ENCODE measurements at regions not wholly inside any gene's neighbourhood (a gene's known extent, or its start where the extent isn't known, plus 50 kb on each side); places are given as distances from the start of the nearest gene placed in this dataset.

DNA sequence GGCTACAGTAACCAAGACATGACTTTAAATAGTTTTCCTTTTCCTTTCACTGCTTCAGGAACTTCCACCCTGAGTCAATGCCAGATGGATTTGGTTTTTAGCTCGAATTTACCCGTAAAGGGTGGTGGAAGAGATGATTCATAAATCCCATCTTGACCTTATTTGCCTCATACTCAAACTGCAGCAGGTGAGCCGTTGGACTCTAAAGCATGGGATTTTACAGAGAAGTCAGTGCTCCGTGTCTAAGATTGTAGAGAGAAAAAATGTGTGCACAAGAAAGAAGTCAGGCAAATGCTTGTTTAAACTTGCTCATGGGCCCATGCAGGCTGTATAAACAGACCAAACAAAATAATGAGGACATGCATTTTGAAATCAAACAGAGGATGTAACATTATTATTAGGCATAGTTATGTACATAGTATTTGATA lies 369.7 kb upstream of the TRIB2 start:
- DNase-seq (ENCODE audit: low read depth), result no peak

DNA sequence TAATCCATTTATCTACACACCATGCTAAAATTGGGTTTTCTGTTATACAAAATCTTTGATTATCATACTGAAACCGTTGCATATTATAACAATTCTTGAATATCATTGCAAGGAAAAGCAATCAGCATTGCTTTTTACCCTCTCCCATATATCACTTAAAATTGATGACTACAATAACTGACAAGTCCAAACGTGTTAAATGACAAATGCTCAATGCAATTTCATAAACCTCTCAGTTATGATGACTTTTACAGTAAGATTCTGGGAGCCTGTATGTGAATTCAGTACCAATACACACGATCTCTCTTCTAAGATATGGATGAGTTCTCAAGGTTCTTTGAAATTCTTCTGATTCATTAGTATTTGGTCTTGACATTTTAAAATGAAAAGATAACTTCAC lies 368.5 kb upstream of the TRIB2 start:
- DNase-seq (ENCODE audit: low read depth), result no peak

DNA sequence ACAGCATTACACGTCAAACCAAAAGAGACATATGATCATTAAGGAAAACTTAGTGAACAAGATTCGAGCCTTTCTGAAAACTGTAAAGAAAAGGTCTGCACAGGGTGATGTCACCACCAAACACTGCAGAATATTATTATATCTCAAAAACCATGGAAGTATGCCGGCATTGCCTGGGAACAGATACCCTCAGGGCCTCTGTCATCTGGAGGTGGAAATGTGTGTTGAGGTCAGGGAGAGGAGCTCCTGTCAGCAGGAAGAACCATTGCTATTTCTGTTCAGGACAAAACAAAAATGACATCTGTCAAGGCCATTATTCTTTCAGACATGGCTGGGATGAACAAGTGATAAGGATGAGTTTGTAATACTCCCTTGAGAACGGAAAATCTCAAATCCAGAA lies 365.9 kb upstream of the TRIB2 start:
- DNase-seq (ENCODE audit: low read depth), result no peak

DNA sequence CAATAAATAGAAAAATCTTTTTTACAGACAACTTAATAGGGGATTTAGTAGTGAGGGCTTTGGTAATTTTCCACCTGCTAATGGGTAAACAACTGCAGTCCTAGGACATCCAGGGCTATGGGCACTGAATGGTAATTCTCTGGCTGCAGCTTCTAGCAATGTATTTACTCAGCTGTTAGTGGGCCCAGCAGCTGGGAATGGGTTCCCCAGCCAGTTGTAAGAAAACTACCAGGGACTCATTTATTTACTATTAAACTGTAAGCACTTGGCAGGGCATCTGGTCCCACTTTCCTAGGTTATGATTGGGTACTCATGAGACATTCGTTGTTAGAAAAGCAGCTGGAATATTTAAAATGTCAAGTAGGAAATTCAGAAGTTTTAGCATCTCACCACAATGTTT lies 363.8 kb upstream of the TRIB2 start:
- DNase-seq (ENCODE audit: low read depth), result no peak

DNA sequence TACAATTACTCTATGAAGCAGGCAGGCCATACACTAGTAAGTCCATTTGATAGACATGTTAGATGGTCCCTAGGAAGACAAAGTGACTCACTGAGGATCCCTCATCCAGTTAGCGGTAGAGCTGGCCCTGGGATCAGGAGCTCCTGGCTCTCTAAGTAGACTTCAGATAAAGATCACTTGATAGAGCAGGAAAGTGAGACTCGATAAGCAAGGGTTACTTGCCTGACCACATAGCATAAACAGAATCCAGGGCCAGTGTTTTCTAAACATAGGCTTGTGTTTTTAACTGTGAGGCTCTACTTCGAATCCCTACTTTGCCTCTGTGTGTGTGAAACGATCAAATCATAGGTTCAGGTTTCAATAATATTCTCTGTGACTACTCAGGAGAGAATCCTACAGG lies 355.2 kb upstream of the TRIB2 start:
- DNase-seq (ENCODE audit: low read depth), result no peak

DNA sequence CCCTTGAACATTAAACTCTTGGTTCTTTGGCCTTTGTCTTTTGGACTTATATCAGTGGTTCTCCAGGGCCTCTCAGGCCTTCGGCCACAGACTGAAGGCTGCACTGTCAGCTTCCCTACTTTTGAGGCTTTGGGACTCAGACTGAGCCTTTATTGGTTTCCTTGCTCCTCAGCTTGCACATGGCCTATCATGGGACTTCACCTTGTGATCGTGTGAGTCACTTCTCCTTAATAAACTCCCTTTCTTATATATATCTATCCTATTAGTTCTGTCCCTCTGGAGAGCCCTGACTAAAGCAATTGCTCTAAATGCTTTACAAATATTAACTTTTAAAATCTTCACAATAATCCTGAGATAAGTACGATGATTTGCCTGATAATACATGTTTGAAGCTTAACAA lies 353.6 kb upstream of the TRIB2 start:
- no peak for DNase-seq (ENCODE audit: low read depth)

DNA sequence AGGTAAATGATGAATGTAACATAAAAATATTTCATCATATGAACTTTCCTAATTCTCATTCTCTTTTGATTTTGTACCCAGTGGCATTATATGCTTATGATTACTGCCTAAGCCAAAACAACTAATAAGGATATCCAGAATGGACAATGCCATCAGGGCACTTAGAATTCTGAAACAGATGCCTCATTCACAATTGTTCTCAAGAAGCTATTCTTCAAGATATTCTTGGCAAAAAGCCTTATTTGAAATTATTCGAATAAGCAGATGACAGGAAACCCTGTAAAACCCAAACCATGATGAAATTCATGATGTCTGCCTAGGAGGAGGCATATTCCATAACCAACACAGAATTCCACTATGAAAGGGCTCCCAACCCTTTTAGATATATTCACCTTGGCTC lies 353.2 kb upstream of the TRIB2 start:
- no peak for DNase-seq (ENCODE audit: low read depth)

DNA sequence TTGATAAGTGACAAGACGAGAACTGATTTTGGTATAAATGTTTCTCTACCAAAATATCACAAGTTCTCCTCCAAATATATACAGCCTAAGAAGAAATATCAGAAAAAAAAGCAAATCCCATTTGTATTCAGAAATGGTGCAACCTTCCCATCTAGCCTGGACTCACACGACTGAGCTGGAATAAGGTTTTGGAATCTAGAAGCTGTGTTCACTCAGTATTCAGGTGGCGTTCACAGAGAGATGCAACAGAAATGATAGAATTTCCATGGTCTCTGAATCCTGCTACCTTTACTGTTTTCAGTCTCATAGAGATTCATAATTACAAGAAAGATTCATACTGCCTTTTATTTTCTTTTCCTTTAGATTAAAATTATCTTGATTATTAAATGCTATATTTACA lies 347.2 kb upstream of the TRIB2 start:
- DNase-seq (ENCODE audit: low read depth), result no peak

DNA sequence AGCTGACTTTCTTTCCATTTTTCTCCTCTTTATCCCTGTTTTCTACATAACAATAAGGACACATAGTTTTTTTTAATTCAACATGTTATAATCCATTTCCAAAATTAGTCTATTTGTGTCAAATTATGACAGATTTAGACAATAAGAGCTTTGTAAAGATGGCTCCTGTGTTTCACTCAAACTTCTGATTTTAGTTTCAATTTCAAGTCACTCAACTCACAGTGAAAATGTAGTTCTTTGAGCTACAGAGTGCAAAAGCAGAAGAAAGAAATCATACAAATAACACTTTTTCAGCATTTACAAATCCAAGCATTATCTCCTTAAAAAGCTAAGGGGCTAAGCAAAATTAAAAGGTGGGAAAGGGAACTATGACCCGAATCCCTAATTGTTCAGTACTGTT lies 340.7 kb upstream of the TRIB2 start:
- DNase-seq (ENCODE audit: low read depth), result no peak

DNA sequence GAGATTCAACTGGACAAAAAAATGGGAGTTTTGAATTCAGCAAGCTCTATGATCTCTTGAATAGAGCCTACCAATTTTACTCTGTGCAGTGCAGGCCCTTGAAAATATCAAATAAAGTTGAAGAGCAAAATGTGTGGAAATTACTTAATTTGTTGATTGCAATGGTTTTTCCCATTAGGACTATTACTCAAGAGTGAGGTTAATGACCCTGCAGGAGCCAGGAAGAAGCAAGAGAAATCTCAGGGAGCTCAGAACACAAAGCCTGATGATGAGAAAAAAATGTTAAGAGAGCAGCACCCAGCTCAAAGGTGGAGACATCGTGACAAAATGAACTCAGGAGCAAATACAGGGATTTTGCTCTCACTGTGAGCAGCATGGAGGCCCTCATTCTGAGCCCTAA lies 337.6 kb upstream of the TRIB2 start:
- DNase-seq (ENCODE audit: low read depth), result no peak

DNA sequence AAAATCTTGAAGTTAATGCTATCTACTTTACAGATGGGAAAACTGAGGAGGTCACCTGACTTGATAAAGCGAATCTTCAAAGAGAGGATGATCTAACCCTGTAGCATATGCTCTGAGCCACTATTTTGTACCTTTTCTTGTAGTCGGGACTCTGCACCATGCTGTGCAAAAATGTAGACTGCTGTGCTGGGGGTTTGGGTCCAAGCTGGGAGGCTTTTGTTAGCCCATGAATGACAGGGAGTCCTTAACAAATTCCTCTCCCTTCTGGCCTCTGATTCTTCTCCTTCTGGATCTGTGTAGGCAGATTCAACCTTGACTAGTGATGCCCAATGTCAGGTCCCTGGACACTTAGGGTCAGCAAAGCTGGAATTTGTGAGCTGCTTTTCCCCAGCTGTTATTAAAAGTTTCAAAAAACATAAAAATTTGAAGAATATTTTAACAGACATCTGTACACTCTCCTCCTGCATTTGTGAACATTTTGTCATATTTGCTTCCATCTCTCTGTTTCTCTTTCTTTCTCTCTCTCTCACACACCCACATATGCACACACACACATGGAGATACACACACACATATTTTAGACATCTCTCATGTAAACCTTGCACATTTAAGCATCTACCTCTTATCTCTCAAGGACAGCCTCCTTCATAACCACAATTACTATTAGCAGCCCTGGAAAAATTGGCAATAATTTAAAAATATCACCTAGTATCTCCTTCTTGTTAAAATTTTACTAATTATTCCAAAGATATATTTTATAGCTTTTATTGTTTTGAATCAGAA lies 335.0 kb upstream of the TRIB2 start:
- no peak for DNase-seq (ENCODE audit: low read depth)

DNA sequence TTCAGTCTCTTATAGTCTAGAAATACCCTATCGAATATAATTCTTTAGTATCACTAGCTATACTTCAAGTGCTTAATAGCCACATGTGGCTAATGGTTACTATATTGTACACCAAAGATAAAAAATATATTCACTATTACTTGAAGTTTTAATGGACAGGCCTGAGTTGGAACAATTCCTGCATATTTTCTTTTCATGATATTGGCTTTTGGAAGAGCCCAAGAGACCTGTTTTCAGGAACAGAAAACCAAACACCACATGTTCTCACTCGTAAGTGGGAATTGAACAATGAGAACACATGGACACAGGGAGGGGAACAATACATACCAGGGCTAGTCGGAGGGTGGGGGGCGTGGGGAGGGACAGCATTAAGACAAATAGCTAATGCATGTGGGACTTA lies 334.4 kb upstream of the TRIB2 start:
- DNase-seq (ENCODE audit: low read depth), result no peak

DNA sequence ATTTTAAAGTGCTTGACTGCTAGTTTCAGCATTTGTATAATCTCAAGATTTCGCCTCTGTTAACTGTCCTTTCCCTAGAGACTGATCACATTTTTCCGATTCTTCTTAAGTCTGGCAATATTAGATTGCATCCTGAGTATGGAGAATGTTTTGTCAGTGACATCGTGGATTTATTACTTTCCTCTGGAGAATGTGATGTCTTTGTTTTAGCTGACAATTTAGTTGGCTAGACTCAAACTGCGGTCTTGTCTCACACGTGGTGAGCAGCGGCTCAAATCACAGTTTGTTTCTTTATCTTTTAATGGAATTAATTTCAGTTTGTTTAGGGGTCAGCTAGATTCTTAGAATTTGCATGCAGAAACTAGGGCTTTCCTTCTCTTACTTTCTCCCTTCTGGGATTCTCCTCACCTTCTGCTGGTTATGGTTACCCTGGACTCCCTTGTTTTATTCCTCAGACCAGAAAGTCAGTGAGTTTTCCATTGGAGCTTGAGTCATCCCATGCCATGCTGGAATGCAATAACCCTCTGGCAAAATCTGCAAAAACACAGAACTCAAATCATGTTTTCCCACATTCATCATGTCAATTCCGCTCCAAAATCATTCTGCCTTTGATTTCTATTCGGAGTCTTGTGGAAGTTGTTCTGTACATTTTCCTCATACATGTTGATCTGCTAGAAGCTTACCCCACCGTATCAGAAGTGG lies 327.2 kb upstream of the TRIB2 start:
- DNase-seq (ENCODE audit: low read depth), result peak; percentile 8

DNA sequence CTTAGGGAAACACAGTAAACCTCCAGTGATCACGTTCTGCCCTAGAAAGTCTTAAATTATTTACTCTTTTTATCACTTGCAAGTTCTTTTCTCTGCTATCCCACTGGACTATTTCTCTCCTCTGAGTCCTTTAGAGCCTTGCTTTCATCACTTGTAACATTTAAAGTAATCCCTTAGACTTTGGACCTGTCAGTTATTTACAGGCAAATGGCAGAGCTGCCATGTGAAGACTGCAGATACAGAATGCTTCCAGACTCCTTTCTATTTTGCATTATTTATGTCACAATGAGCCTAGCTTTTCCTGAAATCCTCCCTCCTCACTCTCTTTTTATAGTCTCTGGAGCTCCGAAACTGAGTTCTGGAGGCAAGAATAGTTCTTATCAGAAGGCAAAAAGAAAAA lies 325.6 kb upstream of the TRIB2 start:
- DNase-seq (ENCODE audit: low read depth), result no peak

DNA sequence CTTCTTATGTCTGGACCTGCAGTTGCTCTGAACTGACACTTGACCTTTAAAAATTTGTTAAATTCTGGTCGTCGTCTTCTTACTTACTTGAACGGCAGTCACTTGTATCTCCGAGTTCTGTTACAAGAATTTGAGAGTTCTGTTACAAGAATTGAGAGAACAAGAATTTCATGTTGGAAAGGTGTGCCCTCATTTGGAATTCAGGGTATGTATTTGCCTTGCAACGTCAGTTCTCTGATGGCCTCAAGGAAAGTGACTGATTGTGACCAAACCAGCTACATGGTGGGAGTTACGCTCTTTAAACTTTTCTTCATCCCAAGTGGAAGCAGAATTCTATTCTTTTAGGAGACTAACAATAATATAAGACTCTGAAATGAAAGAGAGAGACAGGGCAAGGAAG lies 320.0 kb upstream of the TRIB2 start:
- no peak for DNase-seq (ENCODE audit: low read depth)

DNA sequence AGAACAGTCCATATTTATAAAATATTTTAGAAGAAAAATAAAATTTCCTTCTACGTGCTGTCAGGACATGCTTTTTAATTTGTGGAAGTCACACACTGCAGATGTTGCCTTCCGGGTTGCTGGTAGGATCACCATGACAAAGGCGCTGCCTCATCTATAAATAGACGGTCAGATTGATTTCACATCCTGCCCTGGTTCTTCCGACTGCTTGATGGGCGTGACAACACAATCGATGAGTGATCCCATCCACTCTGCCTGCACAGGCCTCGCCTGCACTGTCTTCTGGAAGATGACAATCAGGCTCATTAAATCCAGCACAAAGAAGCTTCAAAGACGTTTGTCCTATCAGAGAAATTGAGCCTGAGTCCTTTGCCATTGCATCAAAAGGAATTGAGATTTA lies 318.9 kb upstream of the TRIB2 start:
- DNase-seq (ENCODE audit: low read depth), result no peak

DNA sequence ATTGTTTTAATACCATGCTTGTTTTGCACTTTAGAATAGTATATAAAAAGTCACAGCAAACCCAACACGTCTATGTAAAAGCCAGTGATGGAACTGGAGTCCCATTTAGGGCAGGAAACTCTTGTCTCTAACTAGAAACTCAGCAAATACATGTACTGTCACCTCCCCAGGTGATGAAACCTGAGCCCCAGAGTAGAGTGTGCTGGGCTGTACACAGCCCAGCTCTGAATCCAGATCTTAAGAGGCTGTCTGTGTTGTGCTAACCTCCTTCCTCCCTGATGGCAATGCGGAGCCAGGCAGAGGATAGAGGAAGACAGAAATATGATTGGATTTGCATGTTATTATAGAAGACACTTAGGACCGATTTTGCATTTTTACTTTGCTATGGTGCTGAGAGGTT lies 317.5 kb upstream of the TRIB2 start:
- no peak for DNase-seq (ENCODE audit: low read depth)

DNA sequence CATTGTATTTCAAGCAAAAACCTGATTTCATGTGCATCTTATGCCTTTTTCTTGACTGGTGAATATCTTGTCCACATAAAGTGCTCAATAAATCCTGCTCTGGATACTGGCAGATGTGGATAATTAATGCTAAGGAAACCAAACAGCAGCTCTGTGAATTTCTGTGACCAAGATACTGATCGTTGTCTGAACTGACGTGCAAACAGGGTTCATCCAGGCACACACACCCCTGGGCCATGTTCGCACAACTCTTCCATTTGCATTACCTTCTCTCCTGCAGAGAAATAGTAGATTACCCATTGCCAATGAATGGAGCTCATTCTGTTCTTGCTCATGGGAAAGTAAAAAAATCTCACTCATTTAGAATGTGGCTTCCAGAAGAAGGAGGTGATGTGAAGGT lies 316.2 kb upstream of the TRIB2 start:
- no peak for DNase-seq (ENCODE audit: low read depth)

DNA sequence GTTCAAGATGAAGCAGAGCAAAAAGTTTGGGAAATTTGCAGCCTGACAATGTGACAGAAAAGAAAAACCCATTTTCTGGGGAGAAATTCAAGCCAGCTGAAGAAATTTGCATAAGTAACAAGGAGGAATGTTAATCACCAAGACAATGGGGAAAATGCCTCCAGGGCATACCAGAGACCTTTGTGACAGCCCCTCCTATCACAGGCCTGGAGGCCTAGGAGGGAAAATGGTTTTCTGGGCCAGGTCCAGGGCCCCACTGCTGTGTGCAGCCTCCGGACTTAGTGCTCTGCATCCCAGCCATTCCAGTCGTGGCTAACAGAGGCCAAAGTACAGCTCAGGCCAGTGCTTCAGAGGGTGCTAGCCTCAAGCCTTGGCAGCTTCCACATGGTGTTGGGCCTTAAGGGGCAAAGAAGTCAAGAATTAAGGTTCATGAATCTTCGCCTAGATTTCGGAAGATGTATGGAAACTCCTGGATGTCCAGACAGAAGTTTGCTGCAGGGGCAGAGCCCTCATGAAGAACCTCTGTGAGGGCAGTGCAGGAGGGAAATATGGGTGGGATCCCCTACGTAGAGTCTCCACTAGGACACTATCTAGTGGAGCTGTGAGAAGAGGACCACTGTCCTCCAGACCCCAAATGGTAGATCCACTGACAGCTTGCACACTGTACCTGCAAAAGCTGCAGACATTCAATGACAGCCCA lies 314.1 kb upstream of the TRIB2 start:
- no peak for DNase-seq (ENCODE audit: low read depth)

DNA sequence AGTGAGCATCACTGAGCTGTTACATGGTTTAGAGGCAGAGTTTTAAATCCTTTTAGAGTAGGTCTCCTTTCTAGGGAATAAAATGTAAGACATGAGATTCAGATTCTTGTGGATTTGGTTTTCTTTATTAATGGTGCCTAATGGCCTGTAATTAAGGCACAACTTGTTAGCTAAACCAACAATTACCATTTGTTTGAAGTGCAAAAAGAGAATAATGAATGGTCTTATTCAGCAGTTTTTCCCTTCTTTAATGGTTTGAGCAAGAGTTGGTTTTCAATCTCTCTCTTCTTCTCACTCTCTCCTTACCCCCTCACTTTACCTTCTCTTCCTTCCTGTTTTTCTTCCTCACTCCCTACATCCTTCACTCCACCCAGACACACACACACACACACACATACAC lies 312.2 kb upstream of the TRIB2 start:
- no peak for DNase-seq (ENCODE audit: low read depth)

DNA sequence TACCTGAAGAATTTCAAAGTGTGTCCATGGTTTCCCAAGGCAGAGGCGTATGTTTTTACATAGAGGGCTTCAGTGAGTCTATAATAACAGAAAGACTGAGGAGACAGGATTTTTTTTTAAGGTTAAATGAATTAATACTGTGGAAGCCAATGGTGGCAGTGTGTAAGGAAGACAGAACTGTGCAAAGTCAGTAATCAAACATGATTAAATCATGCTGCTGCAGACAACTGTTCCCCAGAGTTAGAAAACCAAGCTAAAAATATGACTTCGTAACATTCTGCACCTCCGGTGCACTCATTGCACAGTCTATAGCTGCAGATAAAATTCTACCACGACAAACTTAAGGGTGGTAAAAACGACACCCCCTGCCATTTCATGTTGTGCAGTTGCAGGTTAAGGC lies 309.6 kb upstream of the TRIB2 start:
- DNase-seq (ENCODE audit: low read depth), result no peak

DNA sequence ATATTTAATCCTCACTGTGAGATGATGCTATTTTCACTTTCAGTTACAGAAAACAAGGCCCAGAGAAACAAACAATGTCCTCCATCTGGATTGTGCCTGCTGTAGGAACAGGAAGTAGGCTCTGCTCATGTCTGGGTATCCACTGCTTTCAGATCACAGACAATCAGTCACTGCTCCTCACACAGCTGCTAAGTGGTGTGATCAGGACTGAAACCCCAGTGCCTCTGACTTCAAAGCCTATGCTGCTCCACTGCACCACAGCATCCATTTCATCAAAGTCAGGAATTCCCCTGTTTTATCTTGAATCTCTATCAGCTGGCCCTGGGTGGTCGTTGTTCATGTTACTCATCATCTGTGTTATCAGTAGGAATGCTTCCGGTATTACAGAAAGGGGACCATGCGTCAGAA lies 303.8 kb upstream of the TRIB2 start:
- no peak for DNase-seq (ENCODE audit: low read depth)

DNA sequence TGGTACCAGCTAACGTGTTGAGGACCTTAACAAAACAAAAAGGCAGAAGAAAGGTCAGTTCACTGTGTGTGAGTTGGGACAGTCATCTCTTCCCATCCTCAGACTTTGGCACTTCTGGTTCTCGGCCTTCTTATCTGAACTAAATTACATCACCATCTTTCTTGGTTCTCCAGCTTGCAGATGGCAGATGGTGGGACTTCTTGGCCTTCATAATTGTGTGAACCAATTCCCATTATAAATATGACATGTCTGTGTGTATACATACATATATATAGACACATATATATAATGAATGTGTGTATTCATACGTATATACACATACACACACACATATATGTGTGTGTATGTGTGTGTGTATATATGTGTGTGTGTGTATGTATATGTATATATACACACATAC lies 301.2 kb upstream of the TRIB2 start:
- DNase-seq (ENCODE audit: low read depth), result no peak
